Eye (tissue), 1 donor: ENCODE measurements at regions not wholly inside any gene's neighbourhood (a gene's known extent, or its start where the extent isn't known, plus 50 kb on each side); places are given as distances from the start of the nearest gene placed in this dataset.

ENCODE experiments used
- DNase-seq: peaks from one replicate; pipeline ENCODE4 v3.0.0-alpha.2; 2015

- DNase-seq = no peak
Observed at GRCh38 chr5:40413743-40414142, 266.0 kb upstream of the PTGER4 start.

- DNase-seq = no peak
Observed at GRCh38 chr5:40412771-40413170, 266.9 kb upstream of the PTGER4 start.

- no peak for DNase-seq
Observed at GRCh38 chr5:40410964-40411635, 268.6 kb upstream of the PTGER4 start.

GRCh38 chr5:40410231-40410861 lies 269.4 kb upstream of the PTGER4 start:
- DNase-seq = no peak

DNA sequence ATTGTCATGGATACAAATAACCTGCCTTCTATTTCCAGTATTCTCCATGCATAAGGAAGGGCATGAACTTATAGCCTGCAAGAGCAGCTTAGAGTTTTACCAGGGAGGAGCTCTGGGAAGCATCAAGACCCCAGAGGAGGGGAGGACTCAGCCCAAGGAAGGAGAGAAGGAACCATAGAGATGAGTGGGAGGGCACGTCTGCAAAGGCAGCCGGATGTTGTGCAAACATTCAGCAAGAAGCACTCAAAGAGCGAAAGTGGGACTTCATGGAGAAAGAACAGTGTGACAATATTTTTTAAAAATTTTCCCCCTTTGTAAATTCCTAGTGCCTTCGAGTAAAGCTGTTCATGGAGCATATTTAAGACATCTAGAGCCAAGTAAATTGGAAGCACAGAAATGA lies 270.1 kb upstream of the PTGER4 start:
- DNase-seq = no peak

- no peak for DNase-seq
Observed at GRCh38 chr5:40406741-40407211, 272.9 kb upstream of the PTGER4 start.

- no peak for DNase-seq
Observed at GRCh38 chr5:40405996-40406740, 273.5 kb upstream of the PTGER4 start.

DNA sequence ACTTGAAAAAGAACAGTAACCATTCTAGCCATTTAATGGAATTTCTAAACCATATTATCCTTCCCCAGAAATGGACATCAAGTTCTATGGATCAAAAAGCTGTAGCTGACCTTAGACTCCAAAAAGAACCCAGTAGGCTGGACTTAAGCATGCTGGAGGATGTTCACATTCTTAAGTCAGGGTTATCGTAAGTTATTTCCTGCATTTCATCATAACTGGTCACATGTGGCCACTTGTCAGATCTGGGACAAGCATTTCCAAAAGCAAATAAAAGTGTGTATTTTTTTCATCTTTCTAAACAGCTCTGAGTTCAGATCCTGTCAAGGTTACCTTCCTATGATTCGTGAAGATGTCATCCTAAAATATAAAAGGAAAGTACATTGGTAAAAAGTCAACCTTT lies 274.5 kb upstream of the PTGER4 start:
- no peak for DNase-seq

GRCh38 chr5:40404613-40405012 lies 275.1 kb upstream of the PTGER4 start:
- DNase-seq = no peak

GRCh38 chr5:40402007-40402364 lies 277.7 kb upstream of the PTGER4 start:
- peak; percentile 38 for DNase-seq

DNA sequence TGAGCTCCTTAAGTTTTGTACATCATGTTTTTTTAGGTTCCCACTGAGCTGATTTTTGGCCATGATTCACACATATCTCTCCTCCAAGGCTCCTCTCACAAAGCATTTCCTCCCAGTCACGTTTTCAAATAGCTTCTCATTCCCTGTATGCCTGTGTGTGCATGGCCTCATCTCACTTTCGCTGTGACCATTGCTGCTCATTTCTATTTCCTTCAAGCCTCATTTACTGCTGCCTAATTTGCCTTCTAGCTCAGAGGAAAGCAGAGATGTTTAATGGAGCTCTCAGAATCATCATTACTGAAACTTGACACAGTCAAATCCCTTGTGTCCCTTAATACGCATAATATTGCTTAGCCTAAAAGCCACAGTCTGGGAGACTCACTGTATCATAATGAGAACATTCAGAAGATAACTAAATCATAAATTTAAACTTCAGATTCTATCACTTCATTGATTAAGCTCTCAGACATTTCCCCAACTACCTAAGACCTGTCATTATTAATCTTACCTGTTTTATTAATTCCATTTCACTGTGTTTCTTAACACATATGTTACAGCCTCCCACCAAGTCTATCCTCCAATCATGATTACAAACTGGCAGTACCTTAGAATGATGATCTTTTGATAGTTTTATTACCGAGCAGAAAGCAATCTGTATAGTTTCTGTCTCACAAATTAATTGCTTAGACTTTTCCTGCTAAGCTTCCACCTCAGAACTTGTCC lies 278.3 kb upstream of the PTGER4 start:
- DNase-seq = peak; percentile 44

GRCh38 chr5:40400245-40400644 lies 279.5 kb upstream of the PTGER4 start:
- no peak for DNase-seq

GRCh38 chr5:40399349-40399748 lies 280.4 kb upstream of the PTGER4 start:
- DNase-seq = no peak

GRCh38 chr5:40397976-40398375 lies 281.7 kb upstream of the PTGER4 start:
- no peak for DNase-seq

- DNase-seq = no peak
Observed at GRCh38 chr5:40397091-40397490, 282.6 kb upstream of the PTGER4 start.

DNA sequence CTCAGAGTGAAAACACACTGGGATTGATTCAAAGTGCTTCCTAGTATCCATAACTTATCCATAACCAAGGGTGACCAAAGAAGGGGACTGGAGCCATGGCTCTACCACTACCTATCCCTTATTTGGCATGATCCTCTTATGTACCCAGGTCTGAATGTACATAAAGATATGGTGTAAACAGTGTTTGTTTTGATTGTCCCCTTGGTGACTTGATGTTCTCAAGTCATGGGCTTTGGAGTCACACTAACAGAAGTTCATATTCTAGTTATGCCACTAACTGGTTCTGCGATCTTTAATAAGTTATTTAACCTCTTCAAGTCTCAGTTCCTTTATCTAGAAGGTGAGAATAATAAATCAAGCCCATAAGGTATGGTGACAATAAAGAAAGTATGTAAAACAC lies 283.4 kb upstream of the PTGER4 start:
- no peak for DNase-seq

DNA sequence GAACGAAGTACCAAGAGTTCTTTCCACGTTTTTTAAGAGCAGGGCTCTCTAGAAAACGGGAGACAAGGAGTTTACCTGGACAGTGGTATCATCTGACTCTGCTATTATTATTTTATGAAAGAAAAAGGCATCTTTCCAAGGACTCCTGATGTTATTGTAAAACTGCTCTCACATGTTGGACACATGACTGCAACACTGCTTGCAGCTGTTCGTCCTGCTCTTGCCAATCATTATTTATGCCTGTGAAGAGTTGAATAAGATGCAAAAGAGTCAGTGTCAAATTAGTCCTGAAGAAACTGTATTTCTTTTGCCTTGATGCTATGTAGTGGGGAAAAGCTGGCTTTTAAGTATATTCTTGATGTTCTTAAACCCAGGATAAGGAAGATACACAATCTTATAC lies 284.5 kb upstream of the PTGER4 start:
- peak; percentile 16 for DNase-seq

DNA sequence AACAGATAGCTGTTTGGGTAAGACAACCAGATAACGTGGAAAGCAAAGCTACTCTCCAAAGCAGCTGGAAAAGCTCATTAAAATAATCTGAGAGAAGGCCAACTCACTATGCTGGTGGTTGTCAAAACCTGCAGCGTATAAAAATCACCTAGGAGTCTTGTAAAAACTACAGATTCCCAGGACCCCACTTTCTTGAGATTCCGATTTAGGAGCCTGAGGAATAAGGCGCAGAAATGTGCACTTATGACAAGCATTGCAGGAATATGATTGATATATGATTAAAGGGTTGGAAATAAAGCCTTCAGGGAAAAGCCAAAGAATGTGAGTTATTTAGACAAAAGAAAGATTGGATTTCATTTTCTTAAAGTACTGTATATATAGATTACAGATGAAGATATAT lies 285.0 kb upstream of the PTGER4 start:
- no peak for DNase-seq

GRCh38 chr5:40391642-40392041 lies 288.1 kb upstream of the PTGER4 start:
- DNase-seq = no peak

DNA sequence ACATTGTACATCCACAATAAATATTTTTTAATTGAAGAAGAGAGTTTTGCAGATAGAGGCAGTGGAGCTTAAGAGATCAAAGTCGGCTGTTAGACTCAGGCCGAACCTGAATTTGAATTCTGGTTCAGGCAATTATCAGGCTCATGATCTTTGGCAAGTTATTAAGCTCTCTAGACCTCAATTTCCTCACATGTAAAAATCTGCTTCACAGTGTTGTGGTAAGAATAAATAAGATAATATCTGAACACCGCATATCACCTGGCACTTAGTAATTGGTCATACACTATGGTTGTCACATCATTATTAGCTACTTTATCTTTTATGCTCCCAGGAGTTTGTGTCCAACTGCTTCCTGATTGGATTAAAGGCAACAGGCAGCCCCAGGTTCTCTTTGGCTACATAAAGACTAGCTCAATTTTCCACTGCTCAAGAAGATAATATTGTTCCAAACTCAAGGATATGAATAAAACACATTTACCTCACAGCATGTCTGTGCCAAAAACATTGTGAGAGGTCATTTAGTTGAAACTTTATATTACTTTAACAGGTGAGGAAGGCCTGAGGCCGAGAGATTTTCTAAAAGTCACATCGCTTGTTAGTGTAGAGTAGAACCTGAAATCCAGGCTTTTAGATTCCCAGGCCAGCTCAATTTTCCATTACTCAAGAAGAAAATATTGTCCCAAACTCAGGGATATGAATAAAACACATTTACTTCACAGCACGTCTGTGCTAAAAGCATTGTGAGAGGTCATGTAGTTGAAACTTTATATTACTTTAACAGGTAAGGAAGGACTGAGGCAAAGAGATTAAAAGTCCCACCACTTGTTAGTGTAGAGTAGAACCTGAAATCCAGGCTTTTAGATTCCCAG lies 289.2 kb upstream of the PTGER4 start:
- DNase-seq = no peak

DNA sequence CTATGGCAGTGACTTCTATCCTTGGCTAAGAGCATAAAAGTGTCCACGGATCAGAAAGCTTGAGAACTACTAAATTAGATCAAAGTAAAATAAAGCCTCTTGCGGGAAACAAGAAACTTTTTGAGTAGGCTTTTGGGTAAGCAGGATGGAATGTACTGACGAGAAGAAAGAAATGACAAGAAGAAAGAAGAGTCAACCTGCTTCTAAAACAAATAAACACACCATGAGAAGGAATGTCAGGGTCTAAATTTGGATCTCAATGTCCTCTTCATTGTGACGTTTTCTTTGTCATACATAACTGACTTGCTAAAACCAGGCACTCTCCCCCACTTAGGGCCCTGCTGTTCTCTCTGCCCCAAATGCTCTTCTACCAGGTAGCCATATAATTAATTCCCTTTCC lies 290.1 kb upstream of the PTGER4 start:
- no peak for DNase-seq

- DNase-seq = peak; percentile 3
Observed at GRCh38 chr5:40386289-40386688, 293.4 kb upstream of the PTGER4 start.
